Kidney glomerular epithelial cell (primary cell): ENCODE measurements at regions not wholly inside any gene's neighbourhood (a gene's known extent, or its start where the extent isn't known, plus 50 kb on each side); places are given as distances from the start of the nearest gene placed in this dataset.
"Not testable (repeated sequence)": the region's sequence is repeated elsewhere in the genome, so short reads cannot be mapped to it uniquely, and the experiment has no call there.

Source experiments
- DNase-seq: peaks from one replicate; lab custom pipeline; 2025; lab: John Stamatoyannopoulos, UW

GRCh38 chr3:27661797-27662196 is 60.3 kb downstream of the EOMES start:
- DNase-seq = no peak

GRCh38 chr3:27659279-27660021 is 62.7 kb downstream of the EOMES start:
- DNase-seq = peak; percentile 59

- DNase-seq = no peak
Observed at GRCh38 chr3:27658741-27659140, 63.4 kb downstream of the EOMES start.

GRCh38 chr3:27657871-27658270 is 64.3 kb downstream of the EOMES start:
- no peak for DNase-seq

GRCh38 chr3:27657404-27657803 is 64.7 kb downstream of the EOMES start:
- no peak for DNase-seq

GRCh38 chr3:27656790-27657189 is 65.3 kb downstream of the EOMES start:
- no peak for DNase-seq

- DNase-seq = no peak
Observed at GRCh38 chr3:27655547-27655946, 66.6 kb downstream of the EOMES start.

GRCh38 chr3:27653803-27654558 is 68.1 kb downstream of the EOMES start:
- no peak for DNase-seq

GRCh38 chr3:27649277-27649676 is 72.8 kb downstream of the EOMES start:
- no peak for DNase-seq

GRCh38 chr3:27646896-27647295 is 75.2 kb downstream of the EOMES start:
- DNase-seq = no peak

- no peak for DNase-seq
Observed at GRCh38 chr3:27644941-27645340, 77.2 kb downstream of the EOMES start.

- DNase-seq = no peak
Observed at GRCh38 chr3:27643355-27643754, 78.8 kb downstream of the EOMES start.

GRCh38 chr3:27642796-27643195 is 79.3 kb downstream of the EOMES start:
- no peak for DNase-seq

GRCh38 chr3:27641888-27642601 is 80.1 kb downstream of the EOMES start:
- peak; percentile 36 for DNase-seq

- DNase-seq = no peak
Observed at GRCh38 chr3:27641271-27641800, 80.8 kb downstream of the EOMES start.

- no peak for DNase-seq
Observed at GRCh38 chr3:27639271-27639670, 82.9 kb downstream of the EOMES start.

GRCh38 chr3:27638594-27638993 is 83.5 kb downstream of the EOMES start:
- no peak for DNase-seq

- DNase-seq = no peak
Observed at GRCh38 chr3:27637346-27637995, 84.7 kb downstream of the EOMES start.

- DNase-seq = not testable (repeated sequence)
Observed at GRCh38 chr3:27635006-27635405, 87.1 kb downstream of the EOMES start.

GRCh38 chr3:27633224-27633545 is 88.9 kb downstream of the EOMES start:
- DNase-seq = no peak

GRCh38 chr3:27632431-27633223 is 89.5 kb downstream of the EOMES start:
- no peak for DNase-seq
